GM12872 (cell line): ENCODE measurements at regions not wholly inside any gene's neighbourhood (a gene's known extent, or its start where the extent isn't known, plus 50 kb on each side); places are given as distances from the start of the nearest gene placed in this dataset.

ENCODE experiments used
- CTCF ChIP-seq: IDR thresholded peaks from 3 replicates; pipeline ENCODE4 v1.5.1; 2011; ENCODE audit warnings: low read depth, mild to moderate bottlenecking, low read length, moderate library complexity; ENCODE audit not compliant: insufficient read depth

- TF ChIP-seq CTCF, result no peak
Observed at GRCh38 chr5:88089719-88090390, 178.8 kb downstream of the TMEM161B start.

GRCh38 chr5:88085462-88085861 is 183.2 kb downstream of the TMEM161B start:
- no peak for TF ChIP-seq CTCF

- no peak for TF ChIP-seq CTCF
Observed at GRCh38 chr5:88081877-88082276, 186.8 kb downstream of the TMEM161B start.

- TF ChIP-seq CTCF, result no peak
Observed at GRCh38 chr5:88063813-88064212, 204.8 kb downstream of the TMEM161B start.

- no peak for TF ChIP-seq CTCF
Observed at GRCh38 chr5:88060194-88060593, 208.5 kb downstream of the TMEM161B start.

GRCh38 chr5:88058625-88059024 is 210.0 kb downstream of the TMEM161B start:
- no peak for TF ChIP-seq CTCF

- TF ChIP-seq CTCF, result no peak
Observed at GRCh38 chr5:88051148-88051547, 217.5 kb downstream of the TMEM161B start.
